Colonic mucosa (tissue), 4 donors: ENCODE measurements at regions not wholly inside any gene's neighbourhood (a gene's known extent, or its start where the extent isn't known, plus 50 kb on each side); places are given as distances from the start of the nearest gene placed in this dataset.

Experiments
- DNase-seq: peaks from one replicate; pipeline ENCODE4 v3.0.0-alpha.2; 2020
- H3K27ac ChIP-seq: fragments of 200-600 bp; one replicate; pipeline ENCODE4 v1.8.0; 2021
- H3K27me3 ChIP-seq: fragments of 200-600 bp; one replicate; pipeline ENCODE4 v1.8.0; 2021
- H3K36me3 ChIP-seq: fragments of 200-600 bp; one replicate; pipeline ENCODE4 v1.8.0; 2021
- H3K4me1 ChIP-seq: fragments of 200-600 bp; one replicate; pipeline ENCODE4 v1.8.0; 2021; ENCODE audit warnings: mild to moderate bottlenecking
- H3K4me3 ChIP-seq: fragments of 200-600 bp; one replicate; pipeline ENCODE4 v1.8.0; 2021
- H3K9ac ChIP-seq, 2 donors: one replicate each; pipeline ENCODE4 v1.7.0; 2013; ENCODE audit warnings: control low read depth in 2 of 2, low read depth in 2 of 2, low read length in 2 of 2
- H3K9me3 ChIP-seq: fragments of 200-600 bp; one replicate; pipeline ENCODE4 v1.8.0; 2021
- CTCF ChIP-seq: fragments of 200-600 bp; IDR thresholded peaks from one replicate; pipeline ENCODE4 v1.8.0; 2022; ENCODE audit warnings: antibody characterized with exemption, mild to moderate bottlenecking
- intact Hi-C: fragments of 100-400 bp; cut with DNase I; formaldehyde crosslinking; loops from one replicate; pipeline ENCODE4 v1.14.1; 2022
- donor health status: healthy.
- donor health status: DM: no; HTN: no; CAD: no.
- donor health status: DM: no; HTN: no; CAD: no.

- Histone ChIP-seq H3K9me3 (no peaks in the 10 kb centered on the region), H3K27me3 (no peaks in the 10 kb centered on the region), H3K4me3 (no peak overlapping the region), H3K36me3 (no peaks in the 10 kb centered on the region), H3K9ac (no peak overlapping the region), H3K4me1 (no peaks in the 10 kb centered on the region), H3K27ac (no peak overlapping the region)
- intact Hi-C loops, result no loop called here
- no peak for DNase-seq
- TF ChIP-seq CTCF, result no peak
These were observed 62.8 kb upstream of the PCDH9 start for GRCh38 chr13:67292886-67293285.

- Histone ChIP-seq H3K27ac (no peak overlapping the region), H3K4me3 (no peak overlapping the region), H3K9me3 (no peaks in the 10 kb centered on the region), H3K4me1 (no peaks in the 10 kb centered on the region), H3K36me3 (no peaks in the 10 kb centered on the region), H3K27me3 (no peaks in the 10 kb centered on the region), H3K9ac (no peak overlapping the region)
- intact Hi-C loops, result no loop called here
- no peak for DNase-seq
- no peak for TF ChIP-seq CTCF
These were observed 55.5 kb upstream of the PCDH9 start for GRCh38 chr13:67285611-67286010.

GRCh38 chr13:67283637-67284036, 53.5 kb upstream of the PCDH9 start:
- no peak overlapping the region for H3K9ac ChIP-seq
- H3K27ac ChIP-seq, result no peak overlapping the region
- no peaks in the 10 kb centered on the region for H3K4me1 ChIP-seq
- H3K36me3 ChIP-seq, result no peaks in the 10 kb centered on the region
- no peak overlapping the region for H3K4me3 ChIP-seq
- TF ChIP-seq CTCF, result no peak
- DNase-seq, result no peak
- H3K9me3 ChIP-seq, result no peaks in the 10 kb centered on the region
- intact Hi-C loops, result no loop called here
- H3K27me3 ChIP-seq, result no peaks in the 10 kb centered on the region

GRCh38 chr13:67281466-67281865, 51.3 kb upstream of the PCDH9 start:
- Histone ChIP-seq H3K4me1 (no peaks in the 10 kb centered on the region), H3K4me3 (no peak overlapping the region), H3K27me3 (no peaks in the 10 kb centered on the region), H3K36me3 (no peaks in the 10 kb centered on the region), H3K27ac (no peak overlapping the region), H3K9ac (no peak overlapping the region), H3K9me3 (no peaks in the 10 kb centered on the region)
- DNase-seq, result no peak
- no peak for TF ChIP-seq CTCF
- intact Hi-C loops, result no loop called here
